ENCODE measurements at regions not wholly inside any gene's neighbourhood (a gene's known extent, or its start where the extent isn't known, plus 50 kb on each side); places are given as distances from the start of the nearest gene placed in this dataset.

DNA sequence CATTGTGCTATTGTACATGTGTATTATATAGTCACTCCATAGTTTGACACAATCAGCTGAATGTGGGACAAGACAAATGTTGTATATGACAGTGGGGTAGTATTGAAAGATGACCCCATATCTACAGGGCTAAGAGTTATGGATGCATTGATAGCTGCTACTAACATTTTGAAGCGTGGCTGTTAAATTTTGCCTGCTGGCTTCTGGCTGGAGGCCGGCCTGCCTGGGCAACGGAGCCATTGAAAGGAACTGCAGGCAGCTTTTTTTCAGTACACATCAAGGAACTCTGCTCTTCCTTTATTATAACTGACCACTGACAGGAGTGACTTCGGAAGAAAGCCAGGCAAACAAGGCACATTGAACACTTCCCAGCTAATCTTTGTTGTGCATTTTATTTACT is 76.1 kb upstream of the TMEM33 start:
- DNase-seq: no peak

DNA sequence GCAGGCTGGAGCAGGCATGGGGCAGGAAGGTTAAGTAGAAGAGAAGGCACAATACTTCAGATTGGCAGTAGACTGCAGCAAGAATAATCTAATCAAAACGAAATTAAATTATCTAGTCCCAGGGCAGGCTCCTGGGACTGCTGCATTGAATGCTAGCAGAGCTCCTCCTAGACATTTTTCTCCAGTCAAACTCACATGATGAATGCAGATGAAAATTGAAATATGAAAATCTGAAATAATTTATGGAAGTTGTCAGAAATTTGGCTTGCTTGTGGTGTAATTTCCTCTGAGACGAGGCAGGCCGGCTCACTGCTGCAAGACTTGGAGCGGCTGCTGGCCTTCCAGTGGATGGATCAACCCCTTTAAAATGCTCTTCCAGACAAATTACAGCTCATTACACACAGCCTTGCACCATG is 78.0 kb upstream of the TMEM33 start:
- DNase-seq: no peak

DNA sequence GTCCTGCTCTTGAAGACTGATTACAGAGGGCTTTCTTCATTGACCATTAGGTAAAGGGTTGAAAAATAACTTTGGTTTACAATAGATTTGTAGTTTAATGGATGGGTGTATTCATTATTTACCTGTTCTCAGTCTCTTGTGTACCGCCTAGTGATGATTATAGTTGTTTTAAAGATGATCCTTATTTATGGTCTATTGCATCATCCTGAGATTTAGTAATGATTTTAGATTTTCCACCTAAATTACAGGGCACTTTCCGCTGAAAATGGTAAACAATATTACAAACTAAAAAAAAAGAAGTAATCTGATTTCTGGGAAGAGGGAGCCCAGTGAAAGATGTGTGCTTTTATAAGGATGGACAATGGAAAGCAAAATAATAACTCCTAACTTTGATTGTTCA is 78.4 kb upstream of the TMEM33 start:
- no peak for DNase-seq

DNA sequence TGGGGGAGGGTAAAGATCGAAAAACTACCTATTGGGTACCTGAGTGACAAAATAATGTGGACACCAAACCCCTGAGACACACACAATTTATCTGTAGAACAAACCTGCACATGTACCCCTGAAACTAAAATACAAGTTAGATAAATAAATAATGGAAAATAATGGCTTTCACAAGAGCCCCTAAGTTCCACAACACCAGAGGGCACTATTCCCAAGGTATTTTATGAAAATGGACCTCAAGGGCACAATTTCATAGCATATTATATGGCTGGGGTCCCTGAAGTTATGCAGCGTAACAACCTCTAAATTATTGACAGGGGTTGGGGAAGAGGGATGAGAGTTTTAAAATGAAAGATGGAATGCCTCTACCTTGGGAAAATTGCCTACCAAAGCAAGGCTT is 81.3 kb upstream of the TMEM33 start:
- no peak for DNase-seq

DNA sequence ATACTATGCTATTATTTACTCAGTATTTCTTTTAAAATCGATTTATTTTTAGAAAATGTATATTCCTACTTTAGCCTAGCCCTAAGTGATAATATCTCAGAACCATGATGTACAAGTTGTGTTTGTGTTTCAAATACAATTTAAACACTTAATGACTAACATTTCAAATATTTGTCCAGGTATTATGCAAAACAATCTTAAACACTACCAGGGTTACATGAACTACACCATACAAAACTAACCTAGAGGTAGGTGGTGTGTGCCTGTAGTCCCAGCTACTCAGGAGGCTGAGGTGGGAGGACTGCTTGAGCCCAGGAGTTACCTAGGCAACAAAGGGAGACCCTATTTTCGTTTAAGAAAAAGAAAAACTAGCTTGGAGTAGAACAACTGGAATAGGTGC is 83.0 kb upstream of the TMEM33 start:
- DNase-seq: no peak

DNA sequence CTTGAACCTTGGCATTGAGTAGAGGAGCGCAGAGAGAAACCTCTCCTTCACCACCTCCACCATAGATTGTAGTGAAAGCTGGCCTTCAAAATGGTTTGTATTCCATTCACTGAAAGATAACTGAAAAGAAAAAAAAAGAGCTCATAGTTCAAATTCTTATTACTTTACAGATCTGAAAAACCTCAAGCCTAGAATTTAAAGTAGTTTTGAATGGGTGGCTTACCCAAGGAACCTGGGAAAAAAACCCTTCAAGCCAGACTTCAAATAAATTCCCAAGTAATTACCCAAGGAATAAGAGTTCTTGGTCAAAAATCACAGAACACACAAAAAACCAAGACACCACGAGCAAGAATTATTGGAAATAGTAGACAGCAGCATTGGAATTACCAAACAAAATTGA is 83.6 kb upstream of the TMEM33 start:
- no peak for DNase-seq

DNA sequence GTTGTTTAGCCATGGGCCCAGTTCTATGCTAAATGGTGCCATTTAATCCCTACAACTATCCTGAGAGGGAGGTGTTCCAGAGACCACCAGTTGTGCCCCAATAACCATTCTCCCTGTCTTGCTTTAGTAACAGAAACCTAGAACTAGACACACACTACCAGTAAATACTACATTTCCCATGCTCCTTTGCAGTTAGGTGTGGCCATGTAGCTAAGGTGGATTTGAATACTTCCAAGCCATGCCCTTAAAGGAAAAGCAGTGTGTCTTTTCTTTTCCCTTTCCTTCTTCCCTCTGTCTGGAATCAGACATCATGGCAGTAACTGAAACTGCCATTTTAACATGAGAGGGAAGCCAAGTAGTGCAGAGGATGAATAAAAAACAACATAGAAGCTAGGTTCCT is 90.9 kb upstream of the TMEM33 start:
- no peak for DNase-seq

DNA sequence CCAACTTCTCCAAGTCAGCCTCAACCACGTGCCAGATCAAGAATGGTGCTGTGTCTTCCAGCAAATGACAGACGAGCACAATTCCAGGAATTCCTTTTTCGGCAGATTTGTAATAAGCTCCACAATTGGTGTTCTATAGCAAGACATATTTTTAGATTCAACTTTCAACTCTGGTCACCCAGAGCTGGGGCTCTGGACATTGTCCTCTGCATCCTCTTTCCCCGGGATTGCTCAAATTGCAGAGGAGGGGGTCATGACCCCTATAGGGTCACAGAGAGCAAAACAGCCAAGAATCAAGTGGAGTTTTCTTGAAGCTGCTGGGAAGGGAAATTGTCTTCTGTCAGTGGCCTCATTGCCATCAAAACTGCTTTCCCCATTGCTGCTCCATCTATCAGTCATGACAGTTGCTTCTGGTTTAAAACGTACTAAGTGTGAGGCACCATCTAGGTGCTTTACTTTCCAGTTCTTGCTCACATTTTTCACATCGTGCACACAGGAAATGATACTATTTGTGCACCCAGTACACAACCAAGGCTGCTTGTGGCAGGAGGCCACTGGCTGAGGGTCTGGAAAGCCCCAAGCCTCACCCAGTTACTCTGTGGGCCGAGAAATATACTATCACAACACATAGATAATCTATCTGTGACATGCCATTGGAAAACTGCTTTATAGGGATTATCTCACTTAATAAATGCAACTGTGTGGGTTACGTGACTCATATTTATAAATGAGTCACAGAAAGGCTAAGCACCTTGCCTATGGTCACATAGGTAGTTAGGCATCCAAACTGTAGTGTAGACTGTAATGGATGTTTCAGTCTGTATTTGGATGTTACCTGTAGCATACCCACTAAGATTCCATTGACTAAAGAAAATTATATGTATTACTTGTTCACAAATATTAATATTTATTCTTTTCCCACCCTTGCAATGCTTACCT is 91.7 kb upstream of the PHOX2B start:
- DNase-seq: no peak

DNA sequence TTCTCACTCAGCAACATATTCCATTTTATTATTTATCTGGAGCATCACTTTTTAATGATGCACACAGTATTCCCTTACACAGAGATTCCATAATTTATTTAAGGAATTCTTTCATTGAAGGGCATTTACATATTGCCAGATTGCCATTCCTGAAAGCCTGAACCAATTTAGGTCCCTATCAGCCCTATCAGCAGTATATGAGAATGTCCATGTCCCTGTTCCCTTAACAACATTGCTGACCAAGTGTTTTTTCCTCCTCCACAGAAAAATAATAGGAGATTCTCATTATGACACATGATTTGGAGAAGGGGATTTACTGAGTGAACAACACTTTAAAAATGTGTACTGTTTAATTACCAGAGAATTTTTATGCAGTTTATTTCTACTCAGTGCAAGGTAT is 90.1 kb upstream of the PHOX2B start:
- DNase-seq: no peak

DNA sequence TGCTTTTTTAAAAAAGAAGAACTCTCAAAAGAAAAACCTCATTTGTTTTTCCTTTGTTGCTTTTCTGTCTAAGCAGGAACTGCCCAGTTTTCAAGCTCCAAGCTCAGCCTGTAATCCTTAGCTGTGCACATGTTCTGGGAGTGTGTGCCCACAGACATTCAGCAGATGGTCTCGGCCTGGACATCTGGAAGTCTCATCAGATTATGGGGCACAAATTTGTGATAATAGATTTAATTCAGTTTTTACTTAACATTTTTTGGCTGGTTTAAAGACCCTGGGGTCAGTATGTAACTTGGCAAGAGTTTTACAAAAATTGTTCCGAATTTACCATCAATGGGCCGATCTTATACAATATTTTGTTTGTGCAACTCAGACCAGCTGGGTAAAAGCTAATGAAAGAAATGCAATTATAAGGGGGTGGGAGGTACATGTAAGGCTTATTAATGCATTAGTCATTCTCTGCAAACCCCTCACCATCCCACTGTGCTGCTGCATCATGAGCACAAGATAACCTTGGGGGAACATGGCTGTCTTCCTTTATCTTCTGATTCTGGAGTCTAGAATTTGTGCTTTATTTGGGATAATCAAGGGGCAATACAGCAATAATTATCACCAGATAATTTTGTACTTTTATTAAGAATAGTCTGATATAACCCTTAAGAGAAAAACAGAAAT is 86.9 kb upstream of the PHOX2B start:
- DNase-seq: no peak

DNA sequence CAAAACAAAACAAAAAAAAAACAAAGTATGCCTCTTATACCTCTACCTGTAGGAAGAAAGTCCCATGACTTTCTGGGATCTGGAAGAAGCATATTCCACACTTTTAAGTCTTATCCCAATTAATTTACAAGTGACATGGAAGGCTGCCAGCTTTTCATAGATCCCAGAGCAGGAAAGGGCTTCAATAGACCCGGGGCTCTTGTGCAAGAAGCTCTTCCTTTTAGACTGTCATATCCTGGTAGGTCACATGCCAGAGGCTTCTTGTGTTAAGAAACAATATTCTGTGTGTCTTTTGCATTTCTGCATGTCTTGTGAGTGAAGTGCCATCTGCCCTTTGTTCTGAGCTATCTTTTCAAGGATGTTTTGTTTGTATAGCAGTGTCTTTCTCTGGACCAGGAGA is 84.4 kb upstream of the PHOX2B start:
- no peak for DNase-seq

DNA sequence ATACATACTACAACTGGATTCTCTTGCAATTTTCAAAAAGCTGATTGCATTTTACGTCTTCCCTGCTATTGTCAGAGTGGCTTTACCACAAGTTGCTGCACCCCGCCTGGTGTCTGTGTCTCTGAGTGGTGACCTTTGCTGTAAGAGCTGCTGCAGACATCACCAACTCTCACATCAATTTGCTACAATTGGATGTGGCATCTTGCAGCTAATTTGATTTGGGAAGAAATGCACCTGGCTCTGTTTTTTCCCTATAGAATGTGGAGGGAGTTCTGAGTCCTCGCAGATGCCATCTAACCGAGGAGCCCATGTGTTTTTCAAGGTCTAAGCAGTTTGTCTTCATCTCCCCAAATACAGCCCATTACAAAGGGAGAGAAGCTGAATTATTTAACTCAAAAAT is 73.8 kb upstream of the PHOX2B start:
- DNase-seq: no peak

DNA sequence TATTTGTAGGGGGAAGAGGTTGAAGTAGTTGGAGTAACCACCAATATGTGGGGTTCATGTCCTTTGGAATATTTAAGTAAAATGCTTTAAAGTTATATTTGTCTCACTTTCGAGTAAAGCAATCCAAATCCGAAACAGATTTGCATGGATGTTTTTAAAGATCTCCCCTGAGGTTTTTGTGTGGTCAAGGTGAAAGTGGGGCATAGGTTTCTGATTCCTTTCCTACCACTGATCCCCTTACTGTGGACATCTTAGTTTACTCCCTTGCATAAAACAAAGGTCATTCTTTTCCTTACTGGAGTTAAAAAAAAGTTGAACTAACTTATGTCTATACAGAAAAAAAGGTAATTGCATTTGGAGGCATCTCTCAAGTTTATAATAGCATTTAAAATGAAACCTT is 71.9 kb upstream of the PHOX2B start:
- DNase-seq: no peak

DNA sequence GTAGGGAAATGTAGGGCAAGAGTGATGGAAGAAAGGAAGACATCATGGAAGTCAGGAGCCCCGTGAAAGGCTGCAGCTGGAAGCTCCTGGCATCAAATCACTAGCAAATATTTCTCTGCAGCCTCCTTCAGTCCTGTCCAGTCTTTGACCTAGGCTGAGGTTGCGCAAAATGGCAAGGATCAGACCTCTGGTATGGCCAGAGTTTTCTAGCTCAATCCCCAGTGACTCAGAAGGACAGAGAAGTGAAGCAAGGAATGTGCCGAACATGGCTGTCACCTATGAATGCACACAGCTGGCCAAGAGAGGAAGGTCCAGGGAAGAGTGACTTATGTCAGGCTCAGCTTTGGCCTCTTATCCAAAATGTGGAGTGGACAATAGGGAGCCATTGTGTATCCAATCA is 71.1 kb upstream of the PHOX2B start:
- DNase-seq: no peak

DNA sequence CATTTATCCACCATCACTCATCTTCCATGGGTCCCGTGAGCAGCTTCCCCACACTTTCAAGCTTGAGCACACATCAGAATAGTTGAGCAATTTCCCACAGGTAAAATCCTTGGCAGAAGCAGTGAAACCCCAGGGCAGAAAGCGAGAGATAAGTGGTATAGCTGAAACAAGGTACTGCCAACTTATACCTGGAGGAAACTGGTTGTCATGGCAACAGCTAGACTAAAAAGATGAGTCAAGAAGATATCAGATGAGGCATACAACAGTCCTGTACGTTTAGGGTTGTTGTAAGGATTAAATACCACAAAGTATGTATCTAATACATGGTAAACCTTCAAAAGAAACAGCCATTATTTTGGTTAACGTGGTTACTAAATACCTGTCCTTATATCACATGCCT is 66.9 kb upstream of the PHOX2B start:
- DNase-seq: no peak

DNA sequence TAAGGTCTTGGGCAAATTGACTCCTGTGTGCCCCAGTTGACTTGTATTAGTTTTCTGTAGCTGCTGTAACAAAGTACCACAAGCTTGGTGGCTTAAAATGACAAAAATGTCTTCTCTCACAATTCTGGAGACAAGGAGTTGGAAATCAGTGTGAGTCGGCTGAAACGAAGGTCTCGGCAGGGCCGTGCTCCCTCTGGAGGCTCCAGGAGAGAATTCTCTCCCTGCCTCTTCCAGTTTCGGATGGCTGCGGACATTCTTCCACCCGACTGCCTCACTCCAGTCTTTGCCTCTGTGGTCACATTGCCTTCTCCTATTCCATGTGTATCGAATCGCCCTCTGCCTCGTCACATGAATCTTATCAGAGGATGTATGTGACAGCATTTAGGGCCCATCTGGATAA is 66.0 kb upstream of the PHOX2B start:
- DNase-seq: no peak

DNA sequence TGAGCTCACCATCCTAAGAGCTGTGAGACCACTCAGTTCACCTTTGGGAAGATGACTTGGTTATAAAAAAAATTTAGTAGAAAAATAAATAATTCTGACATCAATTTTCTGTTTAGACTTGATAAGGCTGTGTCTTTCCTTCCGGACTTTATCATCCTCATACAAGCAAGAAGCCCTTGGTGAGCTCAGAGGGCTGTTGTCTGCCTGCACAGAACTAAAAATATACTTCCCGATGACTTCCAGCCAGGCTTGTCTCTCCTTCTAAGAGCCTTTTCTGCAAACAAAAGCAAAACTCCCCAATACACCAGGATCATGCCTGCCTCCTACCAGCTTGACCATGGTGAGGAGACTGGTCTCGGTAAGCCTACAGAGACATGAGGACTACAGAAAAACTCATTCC is 58.3 kb upstream of the PHOX2B start:
- DNase-seq: no peak

DNA sequence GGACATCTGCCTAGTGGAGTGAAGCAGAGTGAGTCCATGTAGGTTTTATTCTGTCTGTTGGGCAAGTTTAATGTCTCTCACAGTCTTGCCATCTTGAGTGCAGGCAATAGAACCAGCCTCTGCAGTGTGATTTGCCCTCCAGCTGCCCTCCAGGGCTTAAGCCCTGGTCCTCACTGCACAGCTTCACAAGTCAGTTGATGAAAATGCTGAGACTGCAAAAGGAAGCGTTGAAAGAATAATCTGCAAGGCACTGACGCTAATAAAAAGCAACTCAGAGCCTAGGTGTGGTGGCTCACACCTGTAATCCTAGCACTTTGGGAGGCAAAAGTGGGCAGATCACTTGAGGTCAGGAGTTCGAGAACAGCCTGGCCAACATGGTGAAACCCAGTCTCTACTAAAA is 54.1 kb upstream of the PHOX2B start:
- no peak for DNase-seq

DNA sequence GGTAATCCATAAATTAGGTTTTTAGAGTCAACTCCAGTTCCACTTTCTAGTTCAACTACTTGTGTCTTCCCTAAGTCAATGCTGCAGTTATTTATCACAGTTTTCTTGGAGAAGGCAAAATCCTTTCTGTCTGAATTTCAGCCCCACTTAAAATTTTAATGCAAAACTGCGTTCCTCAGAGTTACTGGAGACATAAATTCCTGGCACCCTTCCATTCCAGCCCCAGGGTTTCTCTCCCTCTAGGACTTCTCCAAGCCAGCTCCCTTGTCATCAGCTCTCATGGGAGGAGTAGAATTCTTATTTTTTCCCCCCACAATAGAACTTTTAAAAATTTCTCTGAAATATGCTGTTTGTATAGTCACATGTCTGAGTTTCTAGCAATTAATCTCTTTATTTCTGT is 50.6 kb upstream of the PHOX2B start:
- DNase-seq: no peak
